A549 (cell line): ENCODE measurements at regions not wholly inside any gene's neighbourhood (a gene's known extent, or its start where the extent isn't known, plus 50 kb on each side); places are given as distances from the start of the nearest gene placed in this dataset.

Experiments used
- BHLHE40 ChIP-seq: IDR thresholded peaks from 2 replicates; pipeline ENCODE4 v1.6.1; 2012; ENCODE audit warnings: low read depth, low read length, inconsistent platforms
- CTCF ChIP-seq: fragments of >200 bp; sonication (Bioruptor Twin); formaldehyde crosslinking; IDR thresholded peaks from 3 replicates; pipeline ENCODE4 v1.5.1; 2016
- E2F6 ChIP-seq: IDR thresholded peaks from 2 replicates; pipeline ENCODE4 v1.6.1; 2012; ENCODE audit warnings: low read depth, borderline replicate concordance
- EP300 ChIP-seq, 2 experiments: fragments of >200 bp; sonication (Bioruptor Twin); formaldehyde crosslinking; IDR thresholded peaks; 2 replicates in 1 of 2; 3 replicates in 1 of 2; pipeline ENCODE4 v1.6.1; 2016 to 2017
- FOSL2 ChIP-seq, 2 experiments: fragments of 450-650 bp in 1 of 2; fragments of >200 bp in 1 of 2; sonication (Bioruptor Twin) in 1 of 2; formaldehyde crosslinking; IDR thresholded peaks; 2 replicates each; pipeline versions ENCODE4 v1.5.0 to v1.6.1; 2016 to 2020; ENCODE audit warnings: mild to moderate bottlenecking in 1 of 2, moderate library complexity in 1 of 2
- NR3C1 ChIP-seq: fragments of >200 bp; sonication (Bioruptor Twin); formaldehyde crosslinking; IDR thresholded peaks from 3 replicates; pipeline ENCODE4 v1.6.1; 2017
- POLR2A ChIP-seq: IDR thresholded peaks from 2 replicates; pipeline ENCODE4 v1.6.1; 2012; ENCODE audit warnings: mild to moderate bottlenecking, low read length

- TF ChIP-seq CTCF, result no peak
- TF ChIP-seq EP300 (IDR thresholded peaks at IDR 0.05), result no peak
- TF ChIP-seq E2F6, result no peak
- TF ChIP-seq BHLHE40, result no peak
- no peak for TF ChIP-seq NR3C1
- TF ChIP-seq POLR2A, result no peak
- TF ChIP-seq FOSL2 (IDR thresholded peaks at IDR 0.05), result no peak
- no peak for TF ChIP-seq FOSL2 (CRISPR knock-in tag; IDR thresholded peaks at IDR 0.05)
These were observed 161.6 kb upstream of the PDE4D start for GRCh38 chr5:60055168-60055567.
